ENCODE measurements at regions not wholly inside any gene's neighbourhood (a gene's known extent, or its start where the extent isn't known, plus 50 kb on each side); places are given as distances from the start of the nearest gene placed in this dataset.

DNA sequence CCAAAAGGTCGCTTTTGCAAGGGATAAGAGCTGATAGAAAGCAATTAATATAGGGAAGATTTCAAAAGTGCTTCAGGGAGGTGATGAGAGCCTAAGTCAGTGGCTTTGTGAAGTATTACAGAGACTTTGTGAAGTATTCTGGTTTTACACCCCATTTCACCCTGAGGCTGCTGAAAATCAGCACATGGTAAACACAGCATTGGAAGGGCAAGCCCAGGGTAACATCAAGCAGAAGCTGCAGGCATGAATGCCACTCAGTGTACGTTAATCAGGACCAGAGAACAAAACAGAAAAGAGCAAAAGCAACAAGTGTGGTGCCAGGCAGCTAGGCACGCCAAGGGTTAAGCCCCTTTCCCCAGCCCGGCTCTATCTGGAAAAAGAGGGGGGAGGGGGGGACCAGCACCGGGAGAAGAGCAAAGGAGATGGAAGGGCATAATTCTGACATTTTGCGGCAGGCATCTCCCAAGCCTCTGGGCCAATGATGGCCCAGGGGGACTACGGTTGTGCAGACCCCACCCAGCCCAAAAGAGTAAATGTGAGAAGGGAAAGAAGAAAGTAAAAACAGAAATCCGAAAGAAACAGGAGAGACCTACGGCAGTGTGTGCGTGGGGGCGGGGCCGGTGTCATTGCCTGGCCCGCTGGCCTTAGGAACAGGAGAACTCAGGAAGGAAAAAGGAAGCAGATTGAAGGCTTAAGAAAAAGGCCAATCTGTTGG lies 58.9 kb downstream of the DHRS2 start:
- H3K36me3 Mint-ChIP-seq, result peaks cover 0 to 6% (median 0%) of the 10 kb centered on the region in 3 donors
- no peak overlapping the region for H3K27ac Mint-ChIP-seq
- ATAC-seq (no peak), DNase-seq (no peak)
- POLR2A ChIA-PET, result no interaction called here
- H3K9me3 Mint-ChIP-seq, result peaks cover 0 to 10% (median 3%) of the 10 kb centered on the region in 9 donors
- H3K4me3 Mint-ChIP-seq, result no peak overlapping the region
- no peaks in the 10 kb centered on the region for H3K4me1 Mint-ChIP-seq
- peaks cover 10 to 32% (median 21%) of the 10 kb centered on the region in 5 donors for H3K27me3 Mint-ChIP-seq

DNA sequence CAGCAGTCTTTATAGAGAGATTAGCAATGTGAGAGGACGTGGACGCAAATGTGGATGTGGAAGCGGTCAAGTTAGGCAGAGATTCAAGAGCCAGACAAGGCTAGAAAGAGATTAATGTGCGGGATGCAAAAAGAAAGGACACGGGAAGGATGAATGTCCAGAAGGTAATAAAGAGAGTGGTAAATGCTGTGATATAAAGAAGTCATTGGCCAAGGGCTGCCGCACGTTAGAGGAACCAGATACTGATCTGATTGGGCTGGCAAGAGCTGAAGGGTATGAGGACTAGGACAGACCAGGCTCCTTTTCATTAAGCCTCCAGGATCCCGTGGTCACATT lies 59.5 kb downstream of the DHRS2 start:
- Mint-ChIP-seq H3K27me3 (peaks cover 14 to 37% (median 25%) of the 10 kb centered on the region in 5 donors), H3K27ac (no peak overlapping the region), H3K4me1 (no peaks in the 10 kb centered on the region), H3K4me3 (no peak overlapping the region), H3K9me3 (peaks cover 0 to 7% (median 3%) of the 10 kb centered on the region in 9 donors), H3K36me3 (peaks cover 0 to 5% (median 0%) of the 10 kb centered on the region in 3 donors)
- POLR2A ChIA-PET, result no interaction called here
- DNase-seq, result no peak
- no peak for ATAC-seq

- peak overlapping the region in 1 of 10 donors; percentile 47 for H3K27ac Mint-ChIP-seq
- H3K27me3 Mint-ChIP-seq, result peaks cover 10 to 34% (median 22%) of the 10 kb centered on the region in 5 donors
- H3K4me1 Mint-ChIP-seq, result no peaks in the 10 kb centered on the region
- H3K9me3 Mint-ChIP-seq, result no peaks in the 10 kb centered on the region
- no peaks in the 10 kb centered on the region for H3K36me3 Mint-ChIP-seq
- DNase-seq (no peak), ATAC-seq (no peak)
- no peak overlapping the region for H3K4me3 Mint-ChIP-seq
- POLR2A ChIA-PET, result no interaction called here
Observed at GRCh38 chr14:23696701-23697239, 60.6 kb downstream of the DHRS2 start.

DNA sequence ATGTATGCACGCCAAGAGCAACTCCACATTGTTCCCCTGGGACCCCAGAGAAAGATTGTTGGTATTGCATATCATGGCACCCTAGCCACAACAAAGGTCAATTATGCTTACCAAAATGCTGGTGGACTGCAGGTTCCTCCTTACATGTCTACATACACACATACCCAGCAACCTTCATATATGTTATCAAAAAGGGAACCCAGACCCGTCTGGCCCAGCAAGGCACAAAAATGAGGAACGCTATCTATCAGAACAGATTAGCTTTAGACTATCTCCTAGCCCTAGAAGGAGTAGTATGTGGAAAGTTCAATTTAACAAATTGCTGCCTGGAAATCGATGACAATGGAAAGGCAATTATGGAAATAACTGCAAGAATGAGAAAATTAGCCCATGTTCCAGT lies 61.5 kb downstream of the DHRS2 start:
- Mint-ChIP-seq H3K27ac (no peak overlapping the region), H3K36me3 (peaks cover 0 to 2% (median 0%) of the 10 kb centered on the region in 3 donors), H3K27me3 (peaks cover 9 to 38% (median 23%) of the 10 kb centered on the region in 5 donors), H3K4me1 (no peaks in the 10 kb centered on the region), H3K4me3 (no peak overlapping the region), H3K9me3 (peaks cover 0 to 2% (median under 1%) of the 10 kb centered on the region in 9 donors)
- ATAC-seq (no peak), DNase-seq (no peak)
- POLR2A ChIA-PET, result no interaction called here

DNA sequence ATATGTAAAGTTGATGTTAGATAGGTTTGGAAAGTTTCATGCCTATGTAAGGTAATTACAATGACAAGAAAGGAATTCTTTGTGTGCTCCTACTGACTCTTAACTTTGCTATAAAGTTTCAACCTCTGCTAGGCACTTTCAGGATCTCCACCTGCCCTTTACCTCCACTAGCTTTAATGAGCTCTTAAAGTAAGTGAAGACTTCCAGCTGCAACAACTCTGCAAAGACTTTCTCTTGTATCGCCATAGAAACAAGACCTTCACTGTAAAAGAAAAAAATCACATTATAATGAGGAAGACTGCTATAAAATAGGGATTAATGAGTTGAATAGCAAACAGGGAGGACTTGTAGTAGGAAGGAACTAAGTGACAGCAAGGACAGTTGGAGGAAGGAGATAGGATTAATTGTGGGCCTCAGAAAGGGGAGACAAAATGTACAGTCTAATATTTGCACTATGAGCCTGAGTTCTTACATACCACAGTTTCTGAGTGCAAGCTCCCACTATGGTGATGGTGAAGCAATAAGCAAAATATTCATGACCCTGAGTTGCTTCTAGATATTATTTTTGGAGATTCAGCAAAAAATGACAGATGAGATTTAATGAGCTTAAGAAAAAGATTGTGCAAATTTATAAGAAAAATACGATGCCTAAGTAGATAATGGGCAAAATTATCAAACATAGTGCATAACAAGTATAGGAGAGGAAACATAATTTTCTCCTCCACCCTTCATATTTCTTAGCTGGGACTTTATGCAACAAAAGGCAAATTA lies 66.7 kb downstream of the DHRS2 start:
- H3K4me3 Mint-ChIP-seq, result no peak overlapping the region
- POLR2A ChIA-PET, result no interaction called here
- peaks cover 2 to 11% (median 11%) of the 10 kb centered on the region in 3 donors for H3K36me3 Mint-ChIP-seq
- no peak for DNase-seq
- H3K27ac Mint-ChIP-seq, result no peak overlapping the region
- H3K9me3 Mint-ChIP-seq, result peaks cover 0 to 34% (median 8%) of the 10 kb centered on the region in 9 donors
- no peak for ATAC-seq
- H3K4me1 Mint-ChIP-seq, result no peaks in the 10 kb centered on the region
- H3K27me3 Mint-ChIP-seq, result peaks cover 9 to 50% (median 25%) of the 10 kb centered on the region in 5 donors

- Mint-ChIP-seq H3K4me3 (no peak overlapping the region), H3K27me3 (peaks cover 6 to 39% (median 25%) of the 10 kb centered on the region in 5 donors), H3K27ac (no peak overlapping the region), H3K9me3 (peaks cover 0 to 34% (median 8%) of the 10 kb centered on the region in 9 donors), H3K36me3 (peaks cover 2 to 11% (median 11%) of the 10 kb centered on the region in 3 donors), H3K4me1 (no peaks in the 10 kb centered on the region)
- POLR2A ChIA-PET, result no interaction called here
- DNase-seq (no peak), ATAC-seq (no peak)
Observed at GRCh38 chr14:23704890-23705289, 68.7 kb downstream of the DHRS2 start.

DNA sequence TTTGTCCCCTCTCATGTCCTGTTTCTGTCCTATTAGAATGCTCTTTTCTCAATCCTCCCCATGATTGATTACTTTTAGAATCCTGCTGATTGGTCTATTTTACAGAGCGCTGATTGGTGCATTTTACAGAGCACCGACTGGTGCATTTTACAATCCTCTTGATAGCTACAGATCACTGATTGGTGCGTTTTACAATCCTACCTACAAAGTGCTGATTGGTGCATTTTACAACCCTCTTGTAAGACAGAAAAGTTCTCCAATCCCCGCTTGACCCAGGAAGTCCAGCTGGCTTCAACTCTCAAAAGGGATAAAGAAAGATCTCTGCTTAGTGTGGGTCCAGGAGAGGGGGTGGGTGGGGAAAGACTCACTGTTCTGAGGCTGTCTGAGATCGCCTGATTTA lies 71.3 kb downstream of the DHRS2 start:
- no peak overlapping the region for H3K27ac Mint-ChIP-seq
- POLR2A ChIA-PET, result no interaction called here
- peaks cover 2 to 11% (median 11%) of the 10 kb centered on the region in 3 donors for H3K36me3 Mint-ChIP-seq
- H3K27me3 Mint-ChIP-seq, result peaks cover 3 to 20% (median 16%) of the 10 kb centered on the region in 5 donors
- H3K4me3 Mint-ChIP-seq, result no peak overlapping the region
- DNase-seq (no peak), ATAC-seq (no peak)
- peaks cover 0 to 1% (median 0%) of the 10 kb centered on the region in 4 donors for H3K4me1 Mint-ChIP-seq
- H3K9me3 Mint-ChIP-seq, result peaks cover 0 to 34% (median 8%) of the 10 kb centered on the region in 9 donors

DNA sequence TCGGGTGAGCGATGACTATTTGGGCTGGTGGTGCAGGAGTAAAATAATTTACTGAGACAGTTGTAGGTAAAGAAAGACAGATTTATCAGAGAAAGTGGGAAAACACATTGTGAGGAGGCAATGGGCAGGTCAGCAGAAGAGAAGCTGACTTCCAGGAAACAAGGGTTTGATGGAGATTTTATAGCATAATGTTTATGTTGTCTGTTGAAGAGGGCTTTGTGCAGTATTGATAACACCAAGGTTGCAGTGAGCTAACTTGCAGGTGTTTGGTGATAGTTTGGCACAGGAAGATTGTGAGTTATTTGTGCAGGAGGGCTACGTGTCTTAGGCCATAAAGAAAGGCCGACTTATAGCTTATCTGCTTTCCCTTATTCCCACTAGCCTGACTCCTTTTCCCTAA lies 72.2 kb downstream of the DHRS2 start:
- peaks cover 0 to 26% (median 5%) of the 10 kb centered on the region in 9 donors for H3K9me3 Mint-ChIP-seq
- ATAC-seq (no peak), DNase-seq (no peak)
- peaks cover 0 to 1% (median 0%) of the 10 kb centered on the region in 4 donors for H3K4me1 Mint-ChIP-seq
- H3K27ac Mint-ChIP-seq, result no peak overlapping the region
- peaks cover 2 to 11% (median 5%) of the 10 kb centered on the region in 3 donors for H3K36me3 Mint-ChIP-seq
- H3K27me3 Mint-ChIP-seq, result peaks cover 3 to 15% (median 11%) of the 10 kb centered on the region in 5 donors
- POLR2A ChIA-PET, result no interaction called here
- no peak overlapping the region for H3K4me3 Mint-ChIP-seq

DNA sequence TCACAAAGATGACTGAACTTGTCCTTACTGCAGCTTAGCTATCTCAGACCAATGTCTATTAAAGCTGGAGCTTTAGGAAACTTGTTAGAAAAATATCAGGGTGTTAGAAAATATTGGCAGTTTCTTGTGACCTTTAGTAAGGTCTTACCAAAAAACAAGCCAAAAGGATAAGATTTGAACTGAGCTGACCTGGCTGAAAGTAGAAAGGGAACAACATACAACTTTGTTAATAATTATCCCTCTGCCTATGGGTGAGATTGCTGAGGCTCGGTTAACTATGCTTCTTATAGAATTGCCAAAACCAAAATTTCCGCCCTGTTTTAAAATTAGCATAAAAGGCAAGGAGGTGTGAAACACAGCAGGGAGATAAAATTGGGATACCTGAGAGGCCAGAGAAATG lies 73.8 kb downstream of the DHRS2 start:
- Mint-ChIP-seq H3K4me1 (peaks cover 0 to 1% (median 0%) of the 10 kb centered on the region in 4 donors), H3K27ac (no peak overlapping the region), H3K27me3 (peaks cover 3 to 15% (median 13%) of the 10 kb centered on the region in 5 donors), H3K4me3 (no peak overlapping the region), H3K36me3 (peaks cover 0 to 5% (median 5%) of the 10 kb centered on the region in 3 donors), H3K9me3 (peaks cover 0 to 16% (median 5%) of the 10 kb centered on the region in 9 donors)
- ATAC-seq (no peak), DNase-seq (no peak)
- POLR2A ChIA-PET, result no interaction called here

GRCh38 chr14:23712287-23712686 lies 76.1 kb downstream of the DHRS2 start:
- H3K27me3 Mint-ChIP-seq, result peaks cover 3 to 18% (median 14%) of the 10 kb centered on the region in 5 donors
- DNase-seq, result no peak
- H3K4me3 Mint-ChIP-seq, result no peak overlapping the region
- ATAC-seq, result no peak
- POLR2A ChIA-PET, result no interaction called here
- H3K9me3 Mint-ChIP-seq, result peaks cover 0 to 3% (median 0%) of the 10 kb centered on the region in 9 donors
- peaks cover 0 to 2% (median 0%) of the 10 kb centered on the region in 3 donors for H3K36me3 Mint-ChIP-seq
- no peak overlapping the region for H3K27ac Mint-ChIP-seq
- peaks cover 0 to 1% (median 0%) of the 10 kb centered on the region in 4 donors for H3K4me1 Mint-ChIP-seq

- H3K36me3 Mint-ChIP-seq, result no peaks in the 10 kb centered on the region
- H3K4me3 Mint-ChIP-seq, result no peak overlapping the region
- peaks cover 1 to 9% (median 5%) of the 10 kb centered on the region in 5 donors for H3K27me3 Mint-ChIP-seq
- H3K27ac Mint-ChIP-seq, result no peak overlapping the region
- H3K9me3 Mint-ChIP-seq, result peaks cover 0 to 3% (median 0%) of the 10 kb centered on the region in 9 donors
- ATAC-seq, result no peak
- no peaks in the 10 kb centered on the region for H3K4me1 Mint-ChIP-seq
- POLR2A ChIA-PET, result no interaction called here
- no peak for DNase-seq
Observed at GRCh38 chr14:23719225-23719985, 83.2 kb downstream of the DHRS2 start.

DNA sequence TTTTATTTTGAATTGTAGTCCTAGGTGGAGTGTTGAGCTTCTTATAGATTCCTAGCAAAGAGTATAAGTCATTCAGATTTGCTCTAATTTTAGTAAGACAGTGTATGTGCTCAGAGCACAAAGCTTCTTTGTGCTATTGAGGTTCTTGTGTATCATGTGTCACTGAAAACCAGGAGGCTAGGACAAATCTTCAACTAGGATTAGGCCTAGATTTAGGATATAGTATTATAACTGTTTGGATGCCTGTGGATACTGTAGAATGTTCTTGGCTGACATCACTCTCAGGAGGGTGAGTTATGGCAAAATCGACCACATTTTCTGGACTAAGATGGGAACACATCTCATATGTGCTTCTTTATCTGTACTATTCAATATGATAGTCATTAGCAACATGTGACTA lies 86.5 kb downstream of the DHRS2 start:
- H3K27me3 Mint-ChIP-seq, result peaks cover 0 to 1% (median 0%) of the 10 kb centered on the region in 5 donors
- ATAC-seq (no peak), DNase-seq (no peak)
- no peak overlapping the region for H3K27ac Mint-ChIP-seq
- H3K4me3 Mint-ChIP-seq, result no peak overlapping the region
- POLR2A ChIA-PET, result no interaction called here
- no peaks in the 10 kb centered on the region for H3K4me1 Mint-ChIP-seq
- H3K36me3 Mint-ChIP-seq, result no peaks in the 10 kb centered on the region
- peaks cover 0 to 3% (median 0%) of the 10 kb centered on the region in 9 donors for H3K9me3 Mint-ChIP-seq
